ENCODE measurements at regions not wholly inside any gene's neighbourhood (a gene's known extent, or its start where the extent isn't known, plus 50 kb on each side); places are given as distances from the start of the nearest gene placed in this dataset.

GRCh38 chr19:28486473-28486872 lies 726.5 kb downstream of the UQCRFS1 start:
- no peak overlapping the region for H3K9ac ChIP-seq (ENCODE audit: low read depth, low read length)
- H3K27ac ChIP-seq (ENCODE audit: low read length): no peak overlapping the region
- peaks cover 4% of the 10 kb centered on the region; the same call in 1 of the 2 replicates for H3K4me1 ChIP-seq (ENCODE audit: insufficient read depth, low read length)
- no peaks in the 10 kb centered on the region for H3K9me3 ChIP-seq (ENCODE audit: insufficient read depth, low read depth, low read length)
- H3K4me3 ChIP-seq (ENCODE audit: low read length): no peak overlapping the region
- no peaks in the 10 kb centered on the region for H3K27me3 ChIP-seq (ENCODE audit: insufficient read depth, low read length)
- no peaks in the 10 kb centered on the region for H3K36me3 ChIP-seq (ENCODE audit: insufficient read depth, low read depth, low read length)

DNA sequence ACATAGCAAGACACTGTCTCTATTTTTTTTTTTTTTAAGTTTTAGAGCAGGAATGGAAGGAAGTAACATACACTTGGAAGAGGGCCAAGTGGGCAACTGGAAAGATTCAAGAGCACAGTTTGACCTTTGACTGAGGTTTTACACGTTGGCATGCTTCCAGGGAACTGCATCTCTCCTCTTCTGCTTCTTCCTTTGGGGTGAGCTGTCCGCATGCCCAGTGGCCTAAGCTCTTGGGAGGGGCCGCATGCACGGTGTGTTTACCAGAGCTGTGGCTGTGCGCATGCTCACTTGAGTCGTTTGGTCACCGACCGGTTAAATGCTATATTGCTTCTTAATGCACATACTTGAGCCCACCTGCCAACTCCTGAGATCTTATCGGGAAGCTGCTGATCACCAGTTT lies 727.7 kb downstream of the UQCRFS1 start:
- Histone ChIP-seq H3K4me3 (ENCODE audit: low read length) (no peak overlapping the region), H3K9ac (ENCODE audit: low read depth, low read length) (no peak overlapping the region), H3K27ac (ENCODE audit: low read length) (no peak overlapping the region), H3K27me3 (ENCODE audit: insufficient read depth, low read length) (no peaks in the 10 kb centered on the region), H3K36me3 (ENCODE audit: insufficient read depth, low read depth, low read length) (no peaks in the 10 kb centered on the region), H3K9me3 (ENCODE audit: insufficient read depth, low read depth, low read length) (no peaks in the 10 kb centered on the region), H3K4me1 (ENCODE audit: insufficient read depth, low read length) (peaks cover 4% of the 10 kb centered on the region; the same call in 1 of the 2 replicates)

- Histone ChIP-seq H3K27me3 (ENCODE audit: insufficient read depth, low read length) (no peaks in the 10 kb centered on the region), H3K36me3 (ENCODE audit: insufficient read depth, low read depth, low read length) (no peaks in the 10 kb centered on the region), H3K27ac (ENCODE audit: low read length) (no peak overlapping the region), H3K4me3 (ENCODE audit: low read length) (no peak overlapping the region), H3K4me1 (ENCODE audit: insufficient read depth, low read length) (peaks cover 4% of the 10 kb centered on the region; the same call in 1 of the 2 replicates), H3K9ac (ENCODE audit: low read depth, low read length) (no peak overlapping the region), H3K9me3 (ENCODE audit: insufficient read depth, low read depth, low read length) (no peaks in the 10 kb centered on the region)
These were observed 729.8 kb downstream of the UQCRFS1 start for GRCh38 chr19:28483197-28483596.

DNA sequence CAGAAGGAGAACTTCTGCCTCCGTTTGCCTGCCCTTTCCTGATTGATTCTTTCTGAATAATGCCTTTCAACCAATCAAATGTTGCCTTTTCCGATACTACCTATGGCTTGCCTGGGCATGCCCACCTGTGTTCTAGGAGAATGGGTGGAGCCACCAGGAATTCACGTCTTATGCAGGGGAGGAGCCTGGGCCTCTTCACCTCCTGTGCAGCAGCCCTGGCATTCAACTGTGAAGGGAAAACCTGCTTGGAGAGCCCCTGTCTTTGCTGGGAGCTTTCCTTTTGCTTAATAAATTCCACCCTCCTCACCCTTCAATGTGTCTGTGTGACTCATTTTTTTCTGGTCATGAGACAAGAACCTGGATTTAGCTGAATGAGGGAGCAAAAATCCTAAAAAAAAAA lies 730.7 kb downstream of the UQCRFS1 start:
- peaks cover 4% of the 10 kb centered on the region; the same call in 1 of the 2 replicates for H3K4me1 ChIP-seq (ENCODE audit: insufficient read depth, low read length)

DNA sequence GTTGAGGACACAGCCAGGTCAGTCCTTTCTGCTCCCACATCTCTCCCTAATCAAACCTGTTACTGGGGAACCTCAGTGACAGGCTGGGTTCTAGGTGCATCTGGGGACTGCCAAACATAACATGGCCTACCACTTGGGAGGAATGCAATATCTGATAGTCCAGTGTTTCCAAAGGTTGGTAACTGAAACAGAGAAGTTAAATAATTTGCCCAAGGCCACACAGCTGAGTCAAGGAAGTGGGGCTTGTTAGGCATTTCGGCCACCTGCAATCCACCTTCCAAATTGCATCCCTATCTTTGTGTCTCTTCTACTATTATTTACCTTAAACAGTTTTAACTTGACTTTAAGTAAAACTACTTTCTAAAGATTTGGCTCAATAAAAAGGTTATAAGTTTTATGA lies 731.3 kb downstream of the UQCRFS1 start:
- no peak overlapping the region for H3K9ac ChIP-seq (ENCODE audit: low read depth, low read length)
- no peak overlapping the region for H3K27ac ChIP-seq (ENCODE audit: low read length)
- no peaks in the 10 kb centered on the region for H3K36me3 ChIP-seq (ENCODE audit: insufficient read depth, low read depth, low read length)
- H3K4me1 ChIP-seq (ENCODE audit: insufficient read depth, low read length): peaks cover 4% of the 10 kb centered on the region; the same call in 1 of the 2 replicates
- H3K4me3 ChIP-seq (ENCODE audit: low read length): no peak overlapping the region
- no peaks in the 10 kb centered on the region for H3K9me3 ChIP-seq (ENCODE audit: insufficient read depth, low read depth, low read length)
- H3K27me3 ChIP-seq (ENCODE audit: insufficient read depth, low read length): no peaks in the 10 kb centered on the region

More for the DNA sequence above, 730.7 kb downstream of the UQCRFS1 start:
- no peak overlapping the region for H3K4me3 ChIP-seq (ENCODE audit: low read length)
- H3K9ac ChIP-seq (ENCODE audit: low read depth, low read length): no peak overlapping the region
- H3K27me3 ChIP-seq (ENCODE audit: insufficient read depth, low read length): no peaks in the 10 kb centered on the region
- H3K27ac ChIP-seq (ENCODE audit: low read length): no peak overlapping the region
- H3K9me3 ChIP-seq (ENCODE audit: insufficient read depth, low read depth, low read length): no peaks in the 10 kb centered on the region
- H3K36me3 ChIP-seq (ENCODE audit: insufficient read depth, low read depth, low read length): no peaks in the 10 kb centered on the region

GRCh38 chr19:28475525-28475924 lies 737.4 kb downstream of the UQCRFS1 start:
- no peaks in the 10 kb centered on the region for H3K4me1 ChIP-seq (ENCODE audit: insufficient read depth, low read length)
- no peaks in the 10 kb centered on the region for H3K27me3 ChIP-seq (ENCODE audit: insufficient read depth, low read length)
- H3K27ac ChIP-seq (ENCODE audit: low read length): no peak overlapping the region
- H3K9ac ChIP-seq (ENCODE audit: low read depth, low read length): no peak overlapping the region
- H3K4me3 ChIP-seq (ENCODE audit: low read length): no peak overlapping the region
- H3K36me3 ChIP-seq (ENCODE audit: insufficient read depth, low read depth, low read length): no peaks in the 10 kb centered on the region
- no peaks in the 10 kb centered on the region for H3K9me3 ChIP-seq (ENCODE audit: insufficient read depth, low read depth, low read length)

DNA sequence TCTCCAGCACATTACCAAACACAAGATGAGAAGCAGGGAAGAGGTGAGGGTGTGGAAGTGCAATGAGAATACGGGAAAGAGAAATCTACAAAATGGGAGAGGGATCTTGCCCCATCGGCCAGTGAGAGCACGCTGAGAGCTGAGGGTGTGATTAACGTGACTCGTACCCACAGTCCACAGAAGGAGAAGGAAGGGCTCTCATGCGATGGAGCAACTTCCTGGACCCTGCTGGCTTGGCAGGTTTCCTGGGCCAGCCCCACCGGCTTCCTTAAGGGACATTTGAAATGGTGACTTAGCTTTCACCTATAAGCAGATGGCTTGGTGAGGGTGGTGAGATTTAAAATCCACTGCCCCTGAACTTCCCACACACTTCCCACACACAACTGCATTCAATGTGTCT lies 740.1 kb downstream of the UQCRFS1 start:
- H3K4me1 ChIP-seq (ENCODE audit: insufficient read depth, low read length): no peaks in the 10 kb centered on the region
- H3K4me3 ChIP-seq (ENCODE audit: low read length): no peak overlapping the region
- no peak overlapping the region for H3K27ac ChIP-seq (ENCODE audit: low read length)
- H3K36me3 ChIP-seq (ENCODE audit: insufficient read depth, low read depth, low read length): no peaks in the 10 kb centered on the region
- H3K9me3 ChIP-seq (ENCODE audit: insufficient read depth, low read depth, low read length): no peaks in the 10 kb centered on the region
- no peak overlapping the region for H3K9ac ChIP-seq (ENCODE audit: low read depth, low read length)
- no peaks in the 10 kb centered on the region for H3K27me3 ChIP-seq (ENCODE audit: insufficient read depth, low read length)

DNA sequence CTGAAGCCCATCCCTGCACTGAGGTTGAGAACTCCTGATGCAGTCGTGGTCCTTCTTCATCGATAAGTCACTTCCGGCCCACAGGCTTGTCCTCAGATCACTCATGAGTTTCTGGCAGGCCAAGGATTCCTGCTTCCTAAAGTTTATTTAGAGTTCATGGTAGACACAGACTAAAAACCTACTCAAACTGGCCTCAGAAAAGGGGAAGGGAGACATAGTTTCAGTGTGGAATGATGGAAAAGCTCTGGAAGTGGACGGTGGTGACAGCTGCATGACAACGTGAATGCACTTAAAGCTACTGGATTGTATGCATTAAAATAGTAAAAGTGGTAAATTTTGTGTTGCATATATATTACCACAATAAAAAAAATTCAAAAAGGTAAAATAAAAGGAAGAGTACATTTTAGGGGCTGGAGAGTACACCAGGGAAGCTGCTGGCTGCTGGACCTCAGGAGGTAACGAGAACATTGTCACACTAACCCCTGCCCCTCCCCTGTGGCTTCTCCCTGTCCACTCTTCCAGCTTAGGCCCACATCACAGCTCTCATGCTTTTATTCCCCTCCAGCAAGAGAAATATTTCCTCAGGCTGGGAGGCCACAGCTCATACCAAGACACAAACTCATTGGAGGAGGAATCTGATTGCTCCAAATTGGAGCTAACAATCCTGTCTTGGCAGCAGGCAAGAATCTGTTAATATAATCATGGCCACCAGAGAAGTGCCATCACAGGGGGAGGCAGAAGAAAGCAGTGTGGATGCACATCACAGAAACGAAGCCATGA lies 741.0 kb downstream of the UQCRFS1 start:
- Histone ChIP-seq H3K9me3 (ENCODE audit: insufficient read depth, low read depth, low read length) (no peaks in the 10 kb centered on the region), H3K27ac (ENCODE audit: low read length) (no peak overlapping the region), H3K4me1 (ENCODE audit: insufficient read depth, low read length) (no peaks in the 10 kb centered on the region), H3K36me3 (ENCODE audit: insufficient read depth, low read depth, low read length) (no peaks in the 10 kb centered on the region), H3K4me3 (ENCODE audit: low read length) (no peak overlapping the region), H3K27me3 (ENCODE audit: insufficient read depth, low read length) (no peaks in the 10 kb centered on the region), H3K9ac (ENCODE audit: low read depth, low read length) (no peak overlapping the region)

GRCh38 chr19:28469544-28469943 lies 743.4 kb downstream of the UQCRFS1 start:
- no peaks in the 10 kb centered on the region for H3K9me3 ChIP-seq (ENCODE audit: insufficient read depth, low read depth, low read length)
- H3K4me1 ChIP-seq (ENCODE audit: insufficient read depth, low read length): no peaks in the 10 kb centered on the region
- H3K9ac ChIP-seq (ENCODE audit: low read depth, low read length): no peak overlapping the region
- no peaks in the 10 kb centered on the region for H3K36me3 ChIP-seq (ENCODE audit: insufficient read depth, low read depth, low read length)
- no peak overlapping the region for H3K4me3 ChIP-seq (ENCODE audit: low read length)
- no peak overlapping the region for H3K27ac ChIP-seq (ENCODE audit: low read length)
- no peaks in the 10 kb centered on the region for H3K27me3 ChIP-seq (ENCODE audit: insufficient read depth, low read length)

- Histone ChIP-seq H3K4me3 (ENCODE audit: low read length) (no peak overlapping the region), H3K36me3 (ENCODE audit: insufficient read depth, low read depth, low read length) (no peaks in the 10 kb centered on the region), H3K4me1 (ENCODE audit: insufficient read depth, low read length) (no peaks in the 10 kb centered on the region), H3K9ac (ENCODE audit: low read depth, low read length) (no peak overlapping the region), H3K27me3 (ENCODE audit: insufficient read depth, low read length) (no peaks in the 10 kb centered on the region), H3K27ac (ENCODE audit: low read length) (no peak overlapping the region), H3K9me3 (ENCODE audit: insufficient read depth, low read depth, low read length) (no peaks in the 10 kb centered on the region)
These were observed 744.1 kb downstream of the UQCRFS1 start for GRCh38 chr19:28468701-28469459.

GRCh38 chr19:28466107-28467045 lies 746.6 kb downstream of the UQCRFS1 start:
- H3K27ac ChIP-seq (ENCODE audit: low read length): no peak overlapping the region
- H3K36me3 ChIP-seq (ENCODE audit: insufficient read depth, low read depth, low read length): no peaks in the 10 kb centered on the region
- H3K4me1 ChIP-seq (ENCODE audit: insufficient read depth, low read length): no peaks in the 10 kb centered on the region
- H3K9ac ChIP-seq (ENCODE audit: low read depth, low read length): no peak overlapping the region
- no peaks in the 10 kb centered on the region for H3K9me3 ChIP-seq (ENCODE audit: insufficient read depth, low read depth, low read length)
- no peak overlapping the region for H3K4me3 ChIP-seq (ENCODE audit: low read length)
- H3K27me3 ChIP-seq (ENCODE audit: insufficient read depth, low read length): no peaks in the 10 kb centered on the region
